Retina (tissue), 1 donor: ENCODE measurements at regions not wholly inside any gene's neighbourhood (a gene's known extent, or its start where the extent isn't known, plus 50 kb on each side); places are given as distances from the start of the nearest gene placed in this dataset.
A peak's percentile ranks its signal among the peaks of the same experiment; 100 is the strongest.

ENCODE experiments used
- DNase-seq: peaks from one replicate; pipeline ENCODE4 v3.0.0-alpha.2; 2016

DNA sequence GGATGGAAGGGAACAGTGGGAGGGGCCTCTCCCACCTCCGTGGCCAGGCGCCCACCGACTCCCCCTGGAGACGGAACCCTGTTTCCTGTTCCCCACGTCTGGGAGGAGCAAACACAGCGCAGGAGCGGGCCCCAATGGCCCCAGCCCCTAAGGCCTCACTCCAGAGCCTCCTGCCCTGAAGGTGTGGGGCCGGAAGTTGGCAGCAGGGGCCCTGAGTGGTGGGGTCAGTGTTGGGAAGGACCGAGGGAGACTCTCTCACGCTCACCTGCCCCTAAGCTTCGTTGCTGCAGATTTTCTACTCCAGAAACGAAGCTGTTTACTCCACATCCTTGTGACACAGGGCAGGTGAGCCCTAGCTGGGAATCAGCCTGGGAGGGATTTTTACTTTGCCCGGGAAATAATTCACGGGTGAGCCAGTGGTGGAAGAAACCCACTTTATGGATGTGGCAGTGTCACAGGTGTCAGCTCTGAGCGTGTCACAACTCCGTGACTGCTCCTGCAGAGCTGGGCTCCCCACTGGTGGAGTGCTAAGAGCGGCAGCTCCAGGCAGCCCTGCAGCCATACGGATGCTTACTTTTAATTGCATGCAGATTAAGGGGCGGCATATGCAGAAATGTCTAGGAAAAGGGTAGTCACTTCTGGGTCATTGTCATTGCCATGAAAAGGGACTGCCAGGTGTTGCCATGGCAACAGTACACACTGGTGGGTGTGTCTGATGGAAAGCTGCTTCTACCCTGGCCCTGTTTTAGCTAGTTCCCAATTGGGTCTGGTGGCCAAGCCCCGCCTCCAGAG, 77.5 kb upstream of the OLFM1 start:
- no peak for DNase-seq

DNA sequence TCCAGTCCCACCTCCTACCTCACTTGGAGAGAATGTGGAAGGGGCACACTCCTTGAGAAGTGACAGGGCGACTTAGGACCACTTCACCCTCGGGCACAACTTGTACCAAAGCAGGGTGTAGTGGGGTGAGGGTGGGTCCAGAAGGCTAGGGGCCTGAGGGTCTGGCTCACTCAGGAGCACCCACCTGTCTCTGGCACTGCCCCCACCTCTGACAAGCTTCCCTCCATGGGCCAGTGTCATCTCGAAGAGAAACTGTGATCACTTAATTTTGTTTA, 76.9 kb upstream of the OLFM1 start:
- no peak for DNase-seq

DNA sequence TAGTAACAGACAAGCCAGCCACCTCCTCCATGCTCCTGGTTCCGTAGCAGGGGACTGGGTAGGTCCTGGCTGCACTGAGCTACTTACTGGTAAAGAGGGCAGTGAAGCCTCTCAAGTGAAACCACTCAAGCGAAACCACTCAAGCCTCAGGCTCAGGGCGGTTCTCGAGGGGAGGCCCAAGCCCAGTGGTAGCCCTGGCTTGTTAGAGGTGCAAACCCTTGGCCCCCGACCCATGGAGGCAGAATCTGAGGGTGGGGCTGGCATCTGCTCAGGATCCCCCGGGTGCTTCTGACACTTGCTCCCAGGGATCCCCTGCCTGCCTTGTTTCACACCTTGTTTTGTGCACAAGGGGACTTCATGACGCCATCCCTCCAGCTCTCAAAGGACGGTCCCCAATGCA, 76.5 kb upstream of the OLFM1 start:
- no peak for DNase-seq

DNA sequence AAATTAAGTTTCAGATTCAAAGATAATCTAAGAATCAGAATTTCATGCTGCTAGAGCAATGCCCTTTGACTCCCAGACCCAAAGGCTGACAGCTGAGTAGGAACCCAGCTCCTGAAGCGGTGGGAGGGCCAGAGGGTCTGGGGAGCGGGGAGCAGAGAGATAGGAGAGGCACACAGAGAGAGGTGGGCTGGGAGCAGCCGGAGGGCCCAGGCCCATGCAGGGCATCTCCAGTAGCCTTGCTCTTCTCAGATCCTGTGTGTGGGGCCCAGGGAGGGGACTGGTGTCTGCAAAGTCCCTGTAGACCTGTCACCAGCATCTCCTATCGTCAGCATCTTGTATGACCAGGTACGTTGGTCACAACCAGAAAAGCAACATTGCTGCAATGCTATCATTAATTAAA, 75.3 kb upstream of the OLFM1 start:
- DNase-seq: no peak

DNA sequence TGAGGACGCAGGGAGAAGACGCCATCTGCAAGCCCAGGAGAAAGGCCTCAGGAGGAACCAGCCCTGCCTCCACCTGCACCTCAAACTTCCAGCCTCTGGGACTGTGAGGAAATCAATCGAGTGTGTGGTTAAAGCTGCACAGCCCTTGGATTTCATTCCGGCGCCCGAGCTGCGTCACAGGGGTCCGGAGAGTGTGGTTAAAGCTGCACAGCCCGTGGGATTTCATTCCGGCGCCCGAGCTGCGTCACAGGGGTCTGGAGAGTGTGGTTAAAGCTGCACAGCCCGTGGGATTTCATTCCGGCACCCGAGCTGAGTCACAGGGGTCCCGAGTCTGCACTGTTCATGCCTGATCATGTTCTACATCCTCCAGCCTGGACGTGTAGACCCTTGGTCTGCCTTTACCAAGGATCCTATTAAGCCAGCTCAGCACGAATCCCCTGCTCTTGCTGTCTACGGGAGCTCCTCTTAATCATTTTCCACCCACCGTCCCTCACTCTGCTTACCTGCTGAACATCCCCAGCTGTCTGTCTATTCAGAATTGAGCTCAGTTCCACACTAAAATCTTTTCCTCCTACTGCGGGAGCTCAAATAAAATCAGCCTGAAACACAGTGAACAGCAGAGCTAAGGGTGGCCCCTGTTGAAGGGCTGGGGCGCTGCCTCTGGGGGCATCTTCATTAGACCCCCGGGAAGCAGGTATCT, 73.0 kb upstream of the OLFM1 start:
- no peak for DNase-seq

DNA sequence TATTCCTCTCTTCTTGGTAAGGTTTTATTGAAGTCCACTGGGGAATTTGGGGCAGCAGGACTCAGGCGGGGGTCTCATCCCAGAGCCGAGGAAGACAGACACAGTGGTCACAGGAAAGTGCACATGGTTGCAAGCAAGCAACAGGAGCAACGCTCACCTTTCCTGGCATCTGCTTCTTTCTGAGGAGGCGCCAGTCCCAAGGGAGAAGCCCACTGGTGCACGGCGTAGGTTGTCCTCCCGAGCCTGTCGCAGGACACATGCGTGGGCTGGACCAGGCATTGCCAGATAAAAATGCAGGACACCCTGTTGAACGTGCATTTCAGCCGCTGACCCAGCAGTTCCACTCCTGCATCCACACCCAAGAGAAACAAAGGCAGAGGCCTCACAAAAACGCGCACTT, 72.4 kb upstream of the OLFM1 start:
- no peak for DNase-seq

DNA sequence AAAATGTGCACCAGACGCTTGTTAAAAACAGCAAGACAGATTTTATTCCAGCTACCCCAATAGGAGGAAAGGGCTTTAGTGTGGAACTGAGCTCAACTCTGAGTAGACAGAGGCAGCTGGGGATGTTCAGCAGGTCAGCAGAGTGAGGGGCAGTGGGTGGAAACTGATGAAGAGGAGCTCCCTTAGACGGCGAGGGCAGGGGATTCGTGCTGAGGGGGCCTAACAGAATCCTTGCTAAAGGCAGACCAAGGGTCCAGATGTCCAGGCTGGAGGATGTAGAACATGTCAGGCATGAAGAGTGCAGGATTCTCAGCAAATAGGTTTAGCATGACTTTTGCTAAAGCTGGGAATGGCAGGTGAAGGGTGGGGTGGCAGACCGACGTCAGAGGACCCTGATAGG, 71.9 kb upstream of the OLFM1 start:
- DNase-seq: no peak

DNA sequence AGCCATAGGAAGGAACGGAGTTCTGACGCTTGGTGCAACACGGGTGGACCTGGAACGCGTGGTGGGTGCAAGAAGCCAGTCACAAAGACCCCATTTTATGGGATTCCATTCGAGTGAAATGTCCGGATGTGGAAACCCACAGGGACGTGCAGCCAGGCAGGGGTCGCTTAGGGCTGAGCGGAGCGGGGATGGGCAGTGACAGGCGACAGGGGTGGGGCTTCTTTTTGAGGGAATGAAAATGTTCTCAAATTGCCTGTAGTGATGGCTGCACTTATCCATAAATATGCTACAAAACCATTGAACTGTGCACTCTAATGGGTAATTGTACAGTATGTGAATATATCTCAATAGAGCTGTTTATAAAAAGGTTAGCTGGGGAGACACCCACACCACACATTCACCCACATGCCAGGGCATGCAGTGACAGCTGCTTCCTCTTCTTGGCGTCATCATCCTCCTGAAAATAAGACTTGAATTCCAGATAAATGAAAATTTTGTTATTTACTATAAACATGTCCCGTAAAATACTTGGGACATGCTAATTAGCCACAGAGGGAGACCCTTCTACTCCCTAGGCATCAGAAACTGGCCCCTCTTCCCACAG, 71.3 kb upstream of the OLFM1 start:
- no peak for DNase-seq

DNA sequence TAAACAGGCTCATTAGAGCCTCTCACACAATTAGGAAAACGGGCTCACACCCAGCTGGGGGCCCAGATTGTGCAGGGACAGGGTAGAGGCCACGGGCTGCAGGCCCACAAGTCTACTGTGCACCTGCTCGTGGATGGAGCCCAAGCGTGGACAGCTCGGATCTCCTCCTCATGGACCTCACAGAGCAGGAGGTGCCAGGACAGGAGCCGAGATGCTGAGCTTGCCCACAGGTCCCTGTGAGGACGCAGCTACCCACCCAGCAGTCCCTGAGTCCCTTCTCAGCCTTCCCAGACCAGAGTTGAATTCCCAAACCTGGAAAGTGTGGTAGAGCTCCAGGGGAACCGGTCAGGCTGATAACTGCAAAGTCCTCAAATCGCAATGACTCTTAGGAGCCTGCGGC, 70.6 kb upstream of the OLFM1 start:
- no peak for DNase-seq

DNA sequence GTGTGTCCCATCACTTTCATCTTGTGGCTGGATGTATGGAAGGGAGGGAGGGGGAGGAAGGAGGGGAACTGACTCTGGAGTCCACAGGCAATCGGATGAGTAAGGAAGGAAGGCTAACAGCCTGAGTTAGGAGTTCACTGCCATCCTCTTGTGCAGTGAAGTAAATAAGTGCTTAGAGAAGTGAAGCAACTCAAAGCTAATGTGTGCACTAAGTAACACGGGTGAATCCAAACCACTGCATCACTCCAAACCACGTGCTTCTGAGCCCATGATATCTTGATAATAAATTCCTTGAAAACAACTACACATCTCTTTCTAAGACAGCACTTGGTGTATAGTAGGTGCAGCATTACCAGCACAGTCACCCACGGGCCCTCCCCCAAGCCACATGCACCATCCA, 69.6 kb upstream of the OLFM1 start:
- DNase-seq: no peak

DNA sequence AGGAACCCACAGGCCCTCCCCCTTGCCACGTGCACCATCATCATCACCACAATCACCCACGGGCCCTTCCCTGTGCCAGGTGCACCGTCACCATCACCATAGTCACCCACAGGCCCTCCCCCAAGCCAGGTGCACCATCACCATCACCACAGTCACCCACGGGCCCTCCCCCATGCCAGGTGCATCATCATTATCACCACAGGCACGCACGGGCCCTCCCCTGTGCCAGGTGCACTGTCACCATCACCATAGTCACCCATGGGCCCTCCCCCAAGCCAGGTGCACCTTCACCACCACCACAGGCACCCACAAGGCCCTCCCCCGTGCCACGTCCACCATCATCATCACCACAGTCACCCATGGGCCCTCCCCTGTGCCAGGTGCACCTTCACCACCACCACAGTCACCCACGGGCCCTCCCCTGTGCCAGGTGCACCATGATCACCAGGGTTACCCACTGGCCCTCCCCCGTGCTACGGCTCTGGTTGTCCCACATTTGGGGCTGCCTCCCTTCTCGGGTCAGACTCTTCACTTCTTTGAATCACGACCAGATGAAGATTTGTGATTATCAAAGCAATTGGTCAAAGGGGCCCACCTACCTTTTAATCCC, 69.1 kb upstream of the OLFM1 start:
- DNase-seq: no peak

DNA sequence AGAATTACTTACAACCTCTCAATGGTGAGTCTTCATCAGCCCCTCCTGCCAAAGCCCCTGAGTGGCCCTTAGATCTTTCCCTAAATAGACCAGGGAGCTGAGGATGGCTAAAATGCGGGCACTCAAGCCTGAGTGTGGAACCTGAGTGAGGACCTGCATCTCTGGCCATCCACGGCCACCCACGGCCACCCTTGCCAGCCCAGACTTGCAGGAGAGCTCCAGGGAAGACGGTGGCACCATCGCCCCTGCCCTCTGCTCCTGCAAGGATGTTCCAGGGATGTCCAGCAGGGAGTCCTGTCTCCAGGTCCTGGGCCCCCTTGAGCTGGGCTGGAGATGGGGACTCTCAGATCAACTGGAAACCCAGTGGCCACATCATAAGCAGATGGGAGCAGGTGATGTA, 68.2 kb upstream of the OLFM1 start:
- DNase-seq: no peak

DNA sequence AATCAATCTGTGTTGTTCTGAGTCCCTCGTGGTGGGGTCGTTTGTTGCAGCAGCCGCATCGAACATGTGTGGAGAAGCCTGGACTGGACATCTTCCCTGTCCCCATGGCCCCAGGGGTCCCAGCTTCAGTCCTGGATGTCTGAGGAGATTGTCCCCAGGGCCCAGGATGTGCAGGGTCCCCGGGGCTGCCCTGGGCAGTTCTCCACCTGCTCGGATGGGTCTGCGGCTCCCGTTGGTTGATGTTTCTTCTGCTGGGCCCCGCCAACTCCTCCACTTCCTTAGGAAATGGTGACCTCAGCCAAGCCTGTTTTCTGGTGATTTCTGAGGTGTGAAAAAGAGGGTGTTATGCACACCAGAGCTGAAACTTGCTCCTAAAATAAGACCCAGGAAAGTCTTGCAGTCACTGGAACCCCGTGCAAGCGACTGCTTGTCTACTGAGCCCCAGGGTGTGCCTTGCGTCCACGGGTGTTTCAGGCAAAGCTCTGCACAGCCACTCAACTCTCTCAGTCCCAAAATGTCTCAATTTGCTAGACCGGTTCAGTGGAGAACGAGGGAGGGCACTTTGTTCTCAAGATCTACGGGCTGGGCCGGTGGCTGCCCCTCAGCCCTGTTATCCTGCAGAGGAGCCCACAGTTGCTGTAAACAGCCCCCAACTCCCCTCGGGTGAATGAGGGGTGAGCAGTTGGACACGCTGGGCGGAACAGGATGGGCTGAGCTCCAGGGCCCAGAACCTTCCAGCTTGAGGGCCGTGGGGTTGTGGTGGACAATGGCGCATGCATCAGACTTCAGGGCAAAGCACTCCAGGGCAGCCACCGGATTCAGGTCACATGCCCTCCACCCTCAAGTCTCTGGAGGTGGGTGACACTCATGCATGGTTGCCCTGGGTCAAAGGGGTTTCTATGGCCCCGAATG, 66.7 kb upstream of the OLFM1 start:
- no peak for DNase-seq

DNA sequence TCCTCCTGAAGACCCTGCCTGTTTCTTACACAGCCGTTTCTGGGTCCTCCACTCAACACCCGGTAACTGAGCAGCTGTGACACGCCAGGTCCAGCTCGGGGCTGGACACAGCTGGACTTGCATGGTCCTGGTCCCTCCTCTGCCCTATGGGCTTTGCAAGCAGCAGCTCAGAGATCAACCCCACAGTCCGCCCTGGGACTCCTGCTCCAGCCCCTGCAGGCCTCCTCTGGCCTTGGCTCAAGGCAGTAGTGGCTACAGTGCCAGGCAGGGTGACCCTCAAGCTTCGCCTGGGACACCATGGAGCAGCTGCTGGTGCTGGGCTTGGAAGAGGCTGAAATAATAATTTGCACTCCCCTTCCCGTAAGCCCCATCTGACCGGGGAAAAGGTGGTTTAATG, 66.1 kb upstream of the OLFM1 start:
- DNase-seq: no peak

DNA sequence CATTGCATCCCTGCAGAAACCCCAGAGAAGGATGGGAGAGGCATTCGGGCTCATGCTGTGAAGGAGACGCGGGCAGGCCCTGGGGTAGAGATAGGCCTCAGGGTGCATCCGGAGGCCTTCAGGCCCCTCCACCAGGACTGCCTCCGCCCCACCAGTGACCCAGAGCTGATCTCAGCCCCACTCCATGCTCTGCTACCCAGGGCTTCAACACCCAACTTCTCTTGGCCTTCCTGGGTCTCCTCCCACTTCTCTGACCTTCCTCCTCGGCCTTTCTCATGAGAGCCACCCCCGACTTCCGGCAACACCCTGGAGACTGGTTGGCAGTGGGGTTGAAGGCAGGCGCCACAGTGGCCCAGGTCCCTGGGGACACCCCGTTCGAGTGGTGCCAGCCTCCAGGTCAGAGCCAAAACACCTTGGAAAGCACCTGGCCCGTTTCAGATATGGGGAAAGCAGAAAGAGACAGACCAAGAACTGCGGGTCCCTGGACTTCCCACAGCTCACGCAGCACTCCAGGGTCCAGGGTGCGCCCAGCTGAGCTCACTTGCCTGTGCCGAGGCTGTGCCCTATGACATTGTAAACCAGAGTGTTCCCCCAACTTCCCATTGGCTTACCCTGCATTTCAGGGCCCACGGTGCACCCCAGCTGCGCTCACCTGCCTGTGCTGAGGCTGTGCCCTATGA, 65.1 kb upstream of the OLFM1 start:
- DNase-seq: no peak

DNA sequence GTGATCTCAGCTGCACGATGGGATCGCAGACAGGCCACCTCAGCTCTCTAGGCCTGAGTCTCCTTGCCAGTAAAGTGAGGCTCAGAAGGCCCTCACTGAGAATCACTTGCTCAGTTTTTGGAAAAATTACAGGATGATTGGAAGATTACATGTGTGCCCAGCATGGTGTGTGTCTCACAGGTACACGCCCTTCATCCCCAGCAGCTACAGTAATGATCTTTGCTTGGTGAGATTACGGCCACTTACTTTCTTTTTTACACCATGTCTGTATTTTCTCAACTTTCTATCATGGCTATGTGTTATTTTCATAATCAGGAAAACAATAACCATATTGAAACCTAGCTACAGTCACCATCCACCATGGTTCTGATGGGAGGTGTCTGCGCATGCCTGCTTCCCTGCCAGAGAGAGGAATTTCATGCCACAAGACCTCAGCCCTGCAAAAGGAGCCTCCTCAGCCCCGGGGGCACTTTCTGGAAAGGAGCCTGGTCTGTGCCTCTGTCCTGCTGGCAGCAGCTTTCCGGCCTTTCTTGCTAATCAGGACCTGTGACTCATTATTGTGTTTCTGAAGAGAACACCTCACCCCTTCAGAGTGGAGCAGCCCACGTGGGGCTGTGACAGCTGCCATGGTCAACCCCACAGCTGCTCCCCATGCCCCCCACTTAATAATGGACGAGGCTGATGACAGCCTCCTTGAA, 64.2 kb upstream of the OLFM1 start:
- DNase-seq: peak; percentile 61

DNA sequence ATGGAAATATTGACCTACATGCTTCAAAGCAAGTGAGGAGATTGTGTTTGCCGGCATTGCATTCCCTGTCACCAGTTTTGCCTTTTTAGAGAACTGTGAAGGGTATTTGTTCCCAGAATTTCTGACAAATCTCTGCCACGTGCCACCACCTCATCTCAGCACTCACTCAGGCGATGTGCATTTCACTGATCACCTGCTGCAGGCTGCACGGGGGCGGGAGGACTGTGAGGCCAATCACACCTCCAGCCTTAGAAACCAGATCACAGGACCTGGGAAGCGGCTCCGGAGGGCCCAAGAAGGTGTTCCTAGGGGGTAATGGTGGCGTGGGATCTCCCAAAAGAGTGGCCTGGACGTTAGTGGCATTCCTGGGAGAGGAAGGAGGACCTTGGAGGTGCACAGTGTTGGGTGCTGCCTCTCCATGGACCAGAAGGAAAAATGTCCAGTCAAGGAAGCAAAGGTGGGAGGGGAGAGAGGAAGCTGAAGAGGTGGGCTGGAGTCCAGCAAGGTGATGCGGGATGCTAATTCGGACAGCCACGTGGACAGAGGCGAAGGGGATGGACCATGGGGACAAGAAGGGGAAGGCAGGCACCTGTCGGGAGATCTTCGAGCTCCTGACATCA, 63.6 kb upstream of the OLFM1 start:
- DNase-seq: no peak

DNA sequence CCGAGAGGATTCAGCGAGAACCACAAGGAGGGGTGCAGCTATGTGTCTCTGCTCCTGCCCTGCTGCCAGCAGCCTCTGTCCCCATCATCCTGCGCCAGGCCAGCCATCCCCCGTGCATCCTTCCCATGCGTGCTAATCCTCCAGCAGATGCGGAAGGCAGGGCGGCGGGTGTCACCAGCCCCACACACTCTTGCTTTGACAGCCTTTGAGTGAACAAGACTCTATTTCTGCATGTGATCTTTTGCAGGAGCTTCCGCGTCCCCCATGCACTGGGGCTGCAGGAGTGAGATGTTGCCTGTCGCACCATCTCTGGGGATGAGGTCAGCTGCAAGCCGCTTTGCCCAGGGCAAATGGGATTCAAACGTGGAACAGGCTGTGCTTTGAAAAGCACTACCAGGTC, 58.0 kb upstream of the OLFM1 start:
- no peak for DNase-seq

DNA sequence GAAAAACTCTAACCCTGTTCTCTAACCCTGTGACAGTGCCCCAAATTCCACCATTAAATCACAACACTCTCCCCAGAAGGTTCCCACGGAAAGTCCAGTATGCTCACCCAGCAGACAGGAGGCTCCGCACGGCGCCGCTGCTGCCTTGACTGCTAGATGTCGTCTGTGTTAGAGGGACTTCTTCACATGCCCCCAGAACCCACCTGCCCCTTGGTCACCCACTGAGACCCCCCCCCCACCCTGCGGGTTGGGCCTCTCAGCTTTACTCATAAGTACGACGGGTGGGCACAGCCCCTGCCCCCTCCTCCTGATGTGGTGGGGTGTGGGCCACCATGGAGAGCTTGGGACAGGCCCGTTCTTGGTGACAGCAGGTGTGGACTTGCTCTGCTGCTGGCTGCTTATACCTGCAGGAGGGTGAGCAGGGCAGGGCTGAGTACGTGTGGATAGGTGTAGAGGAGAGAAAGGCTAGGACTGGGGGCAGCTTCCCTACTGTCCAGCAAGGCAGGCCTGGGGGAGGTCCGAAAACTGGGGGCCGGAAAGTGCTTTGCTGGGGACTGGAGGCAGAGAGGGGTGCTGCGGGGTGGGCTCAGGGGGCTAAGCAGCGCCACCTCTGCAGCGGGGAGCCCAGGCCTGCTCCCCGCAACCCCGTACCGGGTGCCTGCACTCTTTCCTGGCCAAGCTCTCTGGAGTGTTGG, 57.5 kb upstream of the OLFM1 start:
- no peak for DNase-seq

DNA sequence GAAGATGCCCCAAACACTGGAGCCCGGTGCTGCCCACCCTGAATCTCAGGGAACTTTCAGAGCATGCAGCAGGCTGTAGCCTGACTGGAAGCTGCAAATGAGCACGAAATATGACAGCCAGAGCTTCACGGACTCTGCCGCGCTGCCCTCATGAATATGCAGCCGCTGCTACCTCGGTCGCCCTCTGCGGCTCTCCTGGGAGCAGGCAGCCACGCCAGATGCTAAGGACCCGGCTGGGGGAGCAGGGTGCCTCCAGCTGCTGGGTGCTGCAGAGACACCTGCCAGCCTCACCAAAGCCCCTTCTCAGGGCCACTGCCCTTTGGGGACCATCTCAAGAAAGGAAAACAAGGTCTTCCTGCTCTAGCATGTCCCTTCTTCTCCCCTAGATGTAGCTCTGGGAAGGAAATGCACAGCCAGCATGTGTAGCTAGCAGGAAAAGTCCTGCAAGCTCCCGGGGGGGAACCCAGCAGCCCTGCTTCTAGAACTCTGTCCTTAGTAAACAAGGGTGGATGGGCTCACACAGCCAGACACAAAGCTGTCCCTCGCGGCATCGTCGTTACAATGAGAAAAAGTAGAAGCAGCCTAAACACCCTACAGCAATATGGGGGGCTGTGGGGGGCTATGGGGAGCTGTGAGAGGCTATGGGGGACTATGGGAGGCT, 56.8 kb upstream of the OLFM1 start:
- no peak for DNase-seq
